ENCODE measurements at regions not wholly inside any gene's neighbourhood (a gene's known extent, or its start where the extent isn't known, plus 50 kb on each side); places are given as distances from the start of the nearest gene placed in this dataset.
"Not testable (repeated sequence)": the region's sequence is repeated elsewhere in the genome, so short reads cannot be mapped to it uniquely, and the experiment has no call there.

GRCh38 chr4:79604152-79604551, 196.1 kb upstream of the GK2 start:
- DNase-seq, result peak; percentile 29

- DNase-seq, result no peak
Observed at GRCh38 chr4:79603681-79604080, 195.7 kb upstream of the GK2 start.

- DNase-seq, result no peak
Observed at GRCh38 chr4:79599691-79600090, 191.7 kb upstream of the GK2 start.

- no peak for DNase-seq
Observed at GRCh38 chr4:79598801-79599200, 190.8 kb upstream of the GK2 start.

GRCh38 chr4:79598214-79598613, 190.2 kb upstream of the GK2 start:
- no peak for DNase-seq

GRCh38 chr4:79597266-79597665, 189.2 kb upstream of the GK2 start:
- DNase-seq, result peak; percentile 17

GRCh38 chr4:79592218-79592617, 184.2 kb upstream of the GK2 start:
- not testable (repeated sequence) for DNase-seq

- DNase-seq, result no peak
Observed at GRCh38 chr4:79588679-79589078, 180.7 kb upstream of the GK2 start.

GRCh38 chr4:79587207-79587606, 179.2 kb upstream of the GK2 start:
- not testable (repeated sequence) for DNase-seq

- no peak for DNase-seq
Observed at GRCh38 chr4:79585834-79586233, 177.8 kb upstream of the GK2 start.

- no peak for DNase-seq
Observed at GRCh38 chr4:79585330-79585729, 177.3 kb upstream of the GK2 start.

- no peak for DNase-seq
Observed at GRCh38 chr4:79584902-79585301, 176.9 kb upstream of the GK2 start.

GRCh38 chr4:79584352-79584751, 176.3 kb upstream of the GK2 start:
- no peak for DNase-seq

- no peak for DNase-seq
Observed at GRCh38 chr4:79578606-79579005, 170.6 kb upstream of the GK2 start.

GRCh38 chr4:79576429-79576753, 168.4 kb upstream of the GK2 start:
- peak; percentile 83 for DNase-seq

GRCh38 chr4:79575709-79576428, 167.8 kb upstream of the GK2 start:
- no peak for DNase-seq

GRCh38 chr4:79574741-79575451, 166.9 kb upstream of the GK2 start:
- DNase-seq, result no peak

- DNase-seq, result no peak
Observed at GRCh38 chr4:79563219-79563618, 155.2 kb upstream of the GK2 start.

- no peak for DNase-seq
Observed at GRCh38 chr4:79561751-79562150, 153.7 kb upstream of the GK2 start.

GRCh38 chr4:79559398-79559797, 151.4 kb upstream of the GK2 start:
- DNase-seq, result not testable (repeated sequence)

GRCh38 chr4:79552311-79552710, 144.3 kb upstream of the GK2 start:
- DNase-seq, result no peak

GRCh38 chr4:79551555-79551954, 143.5 kb upstream of the GK2 start:
- no peak for DNase-seq

- no peak for DNase-seq
Observed at GRCh38 chr4:79547851-79548250, 139.8 kb upstream of the GK2 start.

GRCh38 chr4:79545292-79545691, 137.3 kb upstream of the GK2 start:
- not testable (repeated sequence) for DNase-seq

- DNase-seq, result no peak
Observed at GRCh38 chr4:79540143-79540542, 132.1 kb upstream of the GK2 start.

All from eye (tissue), 1 donor.